Activated T-helper 17 cell treated with anti-CD3 and anti-CD28 coated beads, Interleukin-2, amount 50 U/mL, for 72 hours (primary cell): ENCODE measurements at regions not wholly inside any gene's neighbourhood (a gene's known extent, or its start where the extent isn't known, plus 50 kb on each side); places are given as distances from the start of the nearest gene placed in this dataset.
"Not testable (repeated sequence)": the region's sequence is repeated elsewhere in the genome, so short reads cannot be mapped to it uniquely, and the experiment has no call there.

ENCODE experiments used
- ATAC-seq: fragments of 150-1000 bp; cut with Tn5 transposase; replicated peaks from 2 replicates; pipeline ENCODE4 v1.10.0; 2021; ENCODE audit warnings: mild to moderate bottlenecking, moderate library complexity
- H3K27ac Mint-ChIP-seq: one replicate; pipeline ENCODE4 v1.8.0; 2022; ENCODE audit warnings: mixed read lengths
- H3K27me3 Mint-ChIP-seq: one replicate; pipeline ENCODE4 v1.8.0; 2022; ENCODE audit warnings: mixed read lengths
- H3K36me3 Mint-ChIP-seq: one replicate; pipeline ENCODE4 v1.8.0; 2022; ENCODE audit warnings: low read depth, mild to moderate bottlenecking, mixed read lengths
- H3K4me1 Mint-ChIP-seq: one replicate; pipeline ENCODE4 v1.8.0; 2022; ENCODE audit warnings: mixed read lengths
- H3K4me3 Mint-ChIP-seq: one replicate; pipeline ENCODE4 v1.8.0; 2022; ENCODE audit warnings: mild to moderate bottlenecking, mixed read lengths
- H3K9me3 Mint-ChIP-seq: one replicate; pipeline ENCODE4 v1.8.0; 2022; ENCODE audit warnings: mixed read lengths

DNA sequence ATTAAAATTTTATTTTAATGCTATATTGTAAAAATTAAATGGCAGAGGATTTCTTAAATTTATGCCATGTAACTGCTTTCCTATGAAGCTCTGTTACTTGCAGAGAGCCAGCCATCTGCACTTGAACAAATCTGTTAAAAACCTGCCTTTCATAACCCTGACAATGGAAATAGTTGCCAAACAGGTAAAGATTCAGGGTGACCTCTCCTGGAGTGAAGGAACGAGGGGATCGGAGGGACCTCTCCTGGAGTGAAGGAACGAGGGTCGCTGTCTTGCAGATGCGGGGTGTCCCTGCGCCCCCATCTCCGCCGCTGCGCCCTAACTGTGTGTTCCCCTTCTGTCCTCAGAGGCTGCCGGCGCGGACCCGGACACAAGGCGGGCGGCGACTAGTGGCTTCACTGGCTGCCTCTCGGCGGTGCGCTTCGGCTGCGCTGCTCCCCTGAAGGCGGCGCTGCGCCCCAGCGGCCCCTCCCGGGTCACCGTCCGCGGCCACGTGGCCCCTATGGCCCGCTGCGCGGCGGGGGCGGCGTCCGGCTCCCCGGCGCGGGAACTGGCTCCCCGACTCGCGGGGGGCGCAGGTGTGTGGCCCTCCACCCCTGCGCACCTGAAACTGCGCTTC lies 295.9 kb upstream of the SPATA31A3 start:
- H3K27ac Mint-ChIP-seq, H3K9me3 Mint-ChIP-seq, H3K4me1 Mint-ChIP-seq, ATAC-seq, H3K27me3 Mint-ChIP-seq, H3K4me3 Mint-ChIP-seq, H3K36me3 Mint-ChIP-seq: not testable (repeated sequence)

GRCh38 chr9:67284299-67284698 lies 291.9 kb upstream of the SPATA31A3 start:
- not testable (repeated sequence) for H3K27me3 Mint-ChIP-seq, H3K4me3 Mint-ChIP-seq, H3K9me3 Mint-ChIP-seq, H3K4me1 Mint-ChIP-seq, H3K27ac Mint-ChIP-seq, ATAC-seq, H3K36me3 Mint-ChIP-seq

DNA sequence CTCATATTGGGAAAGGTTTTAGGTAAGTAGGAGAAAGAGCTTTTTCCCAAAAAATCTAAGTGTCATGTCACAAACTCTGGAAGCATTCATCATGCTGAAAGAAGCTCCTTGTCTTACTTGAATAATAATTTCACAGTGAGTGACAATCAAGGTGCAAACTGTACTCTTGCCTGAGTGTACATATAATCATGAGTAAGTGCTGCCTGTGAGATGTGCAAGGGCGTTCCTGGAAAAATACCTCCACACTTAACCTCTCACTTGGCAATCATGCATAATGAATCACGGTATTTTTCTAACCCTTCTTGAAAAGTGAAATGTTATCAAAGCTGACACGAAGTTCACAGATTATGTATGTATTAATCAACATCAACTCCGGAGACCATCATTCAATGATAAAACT lies 289.2 kb upstream of the SPATA31A3 start:
- not testable (repeated sequence) for ATAC-seq, H3K9me3 Mint-ChIP-seq, H3K27ac Mint-ChIP-seq, H3K4me1 Mint-ChIP-seq, H3K27me3 Mint-ChIP-seq, H3K36me3 Mint-ChIP-seq, H3K4me3 Mint-ChIP-seq

DNA sequence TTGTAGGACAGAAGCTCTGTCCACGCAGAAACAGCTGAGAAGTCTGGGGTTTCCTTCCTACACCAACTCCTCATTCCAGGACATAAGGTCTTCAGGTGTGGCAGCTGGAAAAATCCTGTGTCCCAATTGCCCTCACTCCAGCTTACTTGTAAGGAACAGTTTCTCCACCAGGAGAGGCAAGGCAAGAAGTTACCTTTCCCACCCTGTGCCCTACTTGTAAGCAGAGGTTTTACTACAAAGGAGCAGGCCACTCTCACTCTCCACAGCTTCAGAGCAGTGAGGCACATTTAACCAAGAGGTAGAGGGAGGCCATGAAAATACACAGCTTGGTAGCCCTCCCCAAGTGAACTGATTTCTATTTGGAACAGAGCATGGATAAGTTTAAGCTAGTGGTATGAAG lies 277.3 kb upstream of the SPATA31A3 start:
- H3K27me3 Mint-ChIP-seq, H3K27ac Mint-ChIP-seq, H3K36me3 Mint-ChIP-seq, ATAC-seq, H3K4me1 Mint-ChIP-seq, H3K4me3 Mint-ChIP-seq, H3K9me3 Mint-ChIP-seq: not testable (repeated sequence)

DNA sequence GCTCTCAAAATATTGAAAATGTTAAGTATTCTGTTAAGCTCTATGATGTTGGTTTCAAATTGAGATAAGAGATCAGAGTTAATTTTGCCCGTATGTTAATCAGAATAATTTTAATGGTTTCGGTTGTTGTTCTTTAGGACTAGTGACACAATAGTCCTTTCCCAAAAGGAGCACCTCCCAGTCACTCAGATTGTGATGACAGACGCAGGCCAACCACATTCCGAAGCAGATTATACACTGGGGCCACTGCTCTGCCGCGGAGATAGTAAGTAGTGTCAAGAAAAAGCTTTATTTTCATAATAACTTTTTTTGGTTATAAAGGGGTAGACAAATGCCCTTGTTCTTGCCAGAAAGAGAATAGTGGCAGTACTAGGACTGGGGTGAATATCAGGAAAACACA lies 265.5 kb upstream of the SPATA31A3 start:
- H3K27me3 Mint-ChIP-seq, H3K4me3 Mint-ChIP-seq, ATAC-seq, H3K9me3 Mint-ChIP-seq, H3K27ac Mint-ChIP-seq, H3K36me3 Mint-ChIP-seq, H3K4me1 Mint-ChIP-seq: not testable (repeated sequence)

DNA sequence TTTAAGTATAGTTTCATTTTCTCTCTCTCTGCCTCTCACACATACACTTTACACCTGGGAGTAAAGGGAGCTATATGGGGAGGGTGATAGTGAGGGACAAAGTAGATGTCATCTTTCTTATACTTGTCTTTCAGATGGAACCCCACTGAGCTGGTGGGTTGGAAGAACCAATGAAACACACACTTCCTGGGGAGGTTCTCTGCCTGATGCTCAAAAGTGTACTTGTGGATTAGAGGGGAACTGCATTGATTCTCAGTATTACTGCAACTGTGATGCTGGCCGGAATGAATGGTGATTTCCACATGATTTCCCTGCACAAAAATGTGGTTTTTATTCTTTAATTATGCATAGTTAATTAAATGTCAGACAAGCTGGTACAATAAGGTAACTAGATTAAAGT lies 256.6 kb upstream of the SPATA31A3 start:
- not testable (repeated sequence) for H3K27ac Mint-ChIP-seq, H3K4me1 Mint-ChIP-seq, H3K9me3 Mint-ChIP-seq, ATAC-seq, H3K27me3 Mint-ChIP-seq, H3K4me3 Mint-ChIP-seq, H3K36me3 Mint-ChIP-seq

- H3K4me1 Mint-ChIP-seq, H3K27ac Mint-ChIP-seq, H3K27me3 Mint-ChIP-seq, ATAC-seq, H3K9me3 Mint-ChIP-seq, H3K4me3 Mint-ChIP-seq, H3K36me3 Mint-ChIP-seq: not testable (repeated sequence)
These were observed 219.7 kb upstream of the SPATA31A3 start for GRCh38 chr9:67212073-67212472.

- not testable (repeated sequence) for ATAC-seq, H3K27me3 Mint-ChIP-seq, H3K4me1 Mint-ChIP-seq, H3K4me3 Mint-ChIP-seq, H3K36me3 Mint-ChIP-seq, H3K27ac Mint-ChIP-seq, H3K9me3 Mint-ChIP-seq
These were observed 218.5 kb upstream of the SPATA31A3 start for GRCh38 chr9:67210842-67211241.

GRCh38 chr9:67208831-67209437 lies 216.6 kb upstream of the SPATA31A3 start:
- H3K4me3 Mint-ChIP-seq, H3K36me3 Mint-ChIP-seq, H3K27ac Mint-ChIP-seq, H3K9me3 Mint-ChIP-seq, ATAC-seq, H3K27me3 Mint-ChIP-seq, H3K4me1 Mint-ChIP-seq: not testable (repeated sequence)

- not testable (repeated sequence) for H3K36me3 Mint-ChIP-seq, H3K4me1 Mint-ChIP-seq, H3K9me3 Mint-ChIP-seq, H3K4me3 Mint-ChIP-seq, H3K27me3 Mint-ChIP-seq, H3K27ac Mint-ChIP-seq, ATAC-seq
These were observed 203.8 kb upstream of the SPATA31A3 start for GRCh38 chr9:67196135-67196534.

DNA sequence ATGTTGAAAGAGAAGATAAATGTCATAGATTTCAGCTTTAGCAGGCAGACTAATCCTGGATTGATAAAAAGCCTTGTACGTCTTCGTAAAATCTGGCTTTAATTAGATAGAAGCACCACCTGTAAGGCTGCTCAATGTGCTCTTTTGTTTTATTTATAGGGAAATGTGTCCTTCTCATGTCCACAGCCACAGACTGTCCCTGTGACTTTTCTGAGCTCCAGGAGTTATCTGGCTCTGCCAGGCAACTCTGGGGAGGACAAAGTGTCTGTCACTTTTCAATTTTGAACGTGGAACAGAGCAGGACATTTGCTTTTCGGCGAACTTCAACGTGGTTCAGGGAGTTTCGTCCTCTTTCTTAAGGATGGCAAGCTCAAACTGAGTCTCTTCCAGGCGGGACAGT lies 203.0 kb upstream of the SPATA31A3 start:
- H3K36me3 Mint-ChIP-seq, ATAC-seq, H3K4me3 Mint-ChIP-seq, H3K4me1 Mint-ChIP-seq, H3K9me3 Mint-ChIP-seq, H3K27ac Mint-ChIP-seq, H3K27me3 Mint-ChIP-seq: not testable (repeated sequence)

DNA sequence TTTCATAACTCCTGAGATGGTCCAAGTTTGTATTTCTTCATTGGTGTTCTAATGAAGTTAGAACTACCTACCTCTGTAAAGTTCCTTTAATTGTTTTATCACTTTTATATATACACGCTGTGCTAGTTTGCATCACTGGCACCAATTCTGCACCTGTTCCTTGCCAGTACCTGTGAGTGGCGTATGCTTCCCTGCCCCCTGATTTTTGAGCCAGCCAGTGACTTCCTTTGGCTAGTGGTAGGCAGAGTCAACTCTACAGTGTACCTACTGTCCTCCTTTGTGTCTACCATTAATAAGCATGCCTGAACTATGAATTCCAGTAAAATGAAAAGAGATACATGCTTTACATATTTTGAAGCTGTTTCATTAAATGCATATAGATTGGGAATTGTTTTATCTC lies 186.8 kb upstream of the SPATA31A3 start:
- not testable (repeated sequence) for H3K4me1 Mint-ChIP-seq, H3K4me3 Mint-ChIP-seq, H3K36me3 Mint-ChIP-seq, ATAC-seq, H3K27me3 Mint-ChIP-seq, H3K27ac Mint-ChIP-seq, H3K9me3 Mint-ChIP-seq

GRCh38 chr9:67175167-67175566 lies 182.8 kb upstream of the SPATA31A3 start:
- ATAC-seq, H3K4me3 Mint-ChIP-seq, H3K36me3 Mint-ChIP-seq, H3K9me3 Mint-ChIP-seq, H3K27ac Mint-ChIP-seq, H3K4me1 Mint-ChIP-seq, H3K27me3 Mint-ChIP-seq: not testable (repeated sequence)

GRCh38 chr9:67171721-67172120 lies 179.4 kb upstream of the SPATA31A3 start:
- not testable (repeated sequence) for H3K36me3 Mint-ChIP-seq, H3K4me3 Mint-ChIP-seq, H3K9me3 Mint-ChIP-seq, ATAC-seq, H3K4me1 Mint-ChIP-seq, H3K27me3 Mint-ChIP-seq, H3K27ac Mint-ChIP-seq

DNA sequence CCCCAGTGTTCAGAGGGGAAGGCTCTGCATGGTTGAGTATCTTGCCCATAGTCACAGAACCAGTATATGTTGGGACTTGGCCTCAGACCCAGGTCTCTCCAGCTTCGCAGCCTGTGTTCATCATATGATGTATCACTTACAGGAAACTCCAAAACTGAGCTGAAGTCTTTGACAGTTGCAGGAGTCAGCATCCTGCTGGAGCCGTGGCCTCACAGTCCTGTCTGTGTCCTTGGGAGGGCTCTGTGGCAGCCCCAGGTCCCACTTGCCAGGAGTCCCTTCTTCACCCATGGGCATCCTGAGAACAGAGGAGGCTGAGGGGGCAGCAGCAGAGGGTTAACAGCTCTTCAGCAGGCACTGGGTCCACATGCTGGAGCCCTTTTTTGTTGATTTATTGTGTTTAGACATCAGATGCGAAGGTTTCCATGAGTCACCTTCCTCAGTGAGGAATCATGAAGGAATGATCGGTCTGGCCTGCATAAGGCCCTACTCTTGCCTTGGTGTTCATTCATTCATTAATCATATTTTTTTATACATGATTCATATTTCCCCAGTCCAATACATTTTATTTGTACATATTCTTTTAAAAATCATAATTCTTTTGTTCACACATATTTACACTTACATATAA lies 176.3 kb upstream of the SPATA31A3 start:
- H3K36me3 Mint-ChIP-seq, H3K27ac Mint-ChIP-seq, H3K9me3 Mint-ChIP-seq, H3K27me3 Mint-ChIP-seq, H3K4me1 Mint-ChIP-seq, H3K4me3 Mint-ChIP-seq, ATAC-seq: not testable (repeated sequence)

GRCh38 chr9:67166335-67166734 lies 174.0 kb upstream of the SPATA31A3 start:
- H3K4me1 Mint-ChIP-seq, H3K4me3 Mint-ChIP-seq, H3K27ac Mint-ChIP-seq, H3K9me3 Mint-ChIP-seq, H3K36me3 Mint-ChIP-seq, ATAC-seq, H3K27me3 Mint-ChIP-seq: not testable (repeated sequence)
